ENCODE measurements at regions not wholly inside any gene's neighbourhood (a gene's known extent, or its start where the extent isn't known, plus 50 kb on each side); places are given as distances from the start of the nearest gene placed in this dataset.
"Not testable (repeated sequence)": the region's sequence is repeated elsewhere in the genome, so short reads cannot be mapped to it uniquely, and the experiment has no call there.

- H3K27me3 Mint-ChIP-seq = peaks cover 0 to 4% of the 10 kb centered on the region in 2 donors
- Histone ChIP-seq H3K27ac (ENCODE audit: low read depth, low read length) (no peak overlapping the region), H3K4me3 (ENCODE audit: low read length) (no peak overlapping the region), H3K27me3 (ENCODE audit: insufficient read depth, low read length, poor library complexity, severe bottlenecking) (no peaks in the 10 kb centered on the region), H3K9me3 (ENCODE audit: low read length) (no peaks in the 10 kb centered on the region), H3K36me3 (ENCODE audit: insufficient read depth, low read length) (no peaks in the 10 kb centered on the region), H3K4me1 (ENCODE audit: insufficient read depth, low read length) (no peaks in the 10 kb centered on the region)
- peaks cover 0 to 4% (median 0%) of the 10 kb centered on the region in 3 donors for H3K36me3 Mint-ChIP-seq
- H3K4me3 Mint-ChIP-seq = no peak overlapping the region
- no peak overlapping the region for H3K27ac Mint-ChIP-seq
- no peak for DNase-seq
- POLR2A ChIA-PET = no interaction called here
- H3K4me1 Mint-ChIP-seq = peaks cover 7 to 15% (median 8%) of the 10 kb centered on the region in 3 donors
- peaks cover 0 to 2% (median 0%) of the 10 kb centered on the region in 5 donors for H3K9me3 Mint-ChIP-seq
- CTCF ChIA-PET = no interaction called here
These were observed 221.6 kb downstream of the DUSP10 start for GRCh38 chr1:221520250-221520649.

- Mint-ChIP-seq H3K36me3 (peaks cover 0 to 4% (median 0%) of the 10 kb centered on the region in 3 donors), H3K27me3 (peaks cover 0 to 5% of the 10 kb centered on the region in 2 donors), H3K4me1 (peaks cover 7 to 15% (median 8%) of the 10 kb centered on the region in 3 donors), H3K27ac (no peak overlapping the region), H3K4me3 (no peak overlapping the region), H3K9me3 (peaks cover 0 to 2% (median 0%) of the 10 kb centered on the region in 5 donors)
- no peak for DNase-seq
- Histone ChIP-seq H3K4me3 (ENCODE audit: low read length) (no peak overlapping the region), H3K4me1 (ENCODE audit: insufficient read depth, low read length) (no peaks in the 10 kb centered on the region), H3K9me3 (ENCODE audit: low read length) (no peaks in the 10 kb centered on the region), H3K27ac (ENCODE audit: low read depth, low read length) (no peak overlapping the region), H3K27me3 (ENCODE audit: insufficient read depth, low read length, poor library complexity, severe bottlenecking) (no peaks in the 10 kb centered on the region), H3K36me3 (ENCODE audit: insufficient read depth, low read length) (no peaks in the 10 kb centered on the region)
- CTCF ChIA-PET = no interaction called here
- POLR2A ChIA-PET = no interaction called here
These were observed 220.2 kb downstream of the DUSP10 start for GRCh38 chr1:221521686-221522085.

DNA sequence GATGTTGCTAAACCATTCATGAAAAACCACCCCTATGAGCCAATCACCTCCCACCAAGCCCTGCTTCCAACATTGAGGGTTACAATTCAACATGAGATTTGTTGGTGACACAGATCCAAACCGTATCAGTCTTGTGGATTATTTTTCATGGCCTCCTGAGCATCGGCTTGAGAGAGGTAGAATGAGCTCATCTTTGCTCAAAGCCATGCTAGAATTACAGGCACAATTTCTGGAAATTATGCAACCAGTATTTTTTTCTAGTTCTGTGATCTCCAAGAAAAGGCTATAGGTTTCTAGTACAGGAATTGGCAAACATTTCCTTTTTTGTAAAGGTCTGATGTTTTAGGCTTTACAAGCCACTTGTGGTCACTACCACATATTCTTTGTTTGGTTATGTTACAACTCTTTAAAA, 219.4 kb downstream of the DUSP10 start:
- DNase-seq = no peak
- Histone ChIP-seq H3K4me1 (ENCODE audit: insufficient read depth, low read length) (no peaks in the 10 kb centered on the region), H3K4me3 (ENCODE audit: low read length) (no peak overlapping the region), H3K9me3 (ENCODE audit: low read length) (no peaks in the 10 kb centered on the region), H3K36me3 (ENCODE audit: insufficient read depth, low read length) (no peaks in the 10 kb centered on the region), H3K27me3 (ENCODE audit: insufficient read depth, low read length, poor library complexity, severe bottlenecking) (no peaks in the 10 kb centered on the region), H3K27ac (ENCODE audit: low read depth, low read length) (no peak overlapping the region)
- Mint-ChIP-seq H3K4me3 (no peak overlapping the region), H3K4me1 (peaks cover 7 to 15% (median 8%) of the 10 kb centered on the region in 3 donors), H3K36me3 (peaks cover 0 to 4% (median 0%) of the 10 kb centered on the region in 3 donors), H3K27me3 (peaks cover 3 to 5% of the 10 kb centered on the region in 2 donors), H3K9me3 (peaks cover 0 to 2% (median 0%) of the 10 kb centered on the region in 5 donors), H3K27ac (peak overlapping the region in 1 of 8 donors; percentile 71)
- POLR2A ChIA-PET = no interaction called here
- CTCF ChIA-PET = no interaction called here

GRCh38 chr1:221525749-221526148, 216.1 kb downstream of the DUSP10 start:
- POLR2A ChIA-PET = no interaction called here

GRCh38 chr1:221527302-221527701, 214.6 kb downstream of the DUSP10 start:
- H3K4me1 Mint-ChIP-seq = peaks cover under 1 to 2% (median under 1%) of the 10 kb centered on the region in 3 donors
- no peak for DNase-seq
- H3K4me3 Mint-ChIP-seq = no peak overlapping the region
- H3K27ac ChIP-seq (ENCODE audit: low read depth, low read length) = no peak overlapping the region
- no peak overlapping the region for H3K27ac Mint-ChIP-seq
- H3K9me3 ChIP-seq (ENCODE audit: low read length) = no peaks in the 10 kb centered on the region
- no peaks in the 10 kb centered on the region for H3K27me3 ChIP-seq (ENCODE audit: insufficient read depth, low read length, poor library complexity, severe bottlenecking)
- POLR2A ChIA-PET = no interaction called here
- H3K27me3 Mint-ChIP-seq = peaks cover 7 to 24% of the 10 kb centered on the region in 2 donors
- no peaks in the 10 kb centered on the region for H3K36me3 ChIP-seq (ENCODE audit: insufficient read depth, low read length)
- H3K4me3 ChIP-seq (ENCODE audit: low read length) = no peak overlapping the region
- H3K9me3 Mint-ChIP-seq = no peaks in the 10 kb centered on the region
- no peaks in the 10 kb centered on the region for H3K4me1 ChIP-seq (ENCODE audit: insufficient read depth, low read length)
- CTCF ChIA-PET = no interaction called here
- peaks cover 0 to under 1% (median 0%) of the 10 kb centered on the region in 3 donors for H3K36me3 Mint-ChIP-seq

More at GRCh38 chr1:221525749-221526148, 216.1 kb downstream of the DUSP10 start:
- CTCF ChIA-PET = no interaction called here
- H3K4me3 Mint-ChIP-seq = no peak overlapping the region
- peaks cover 0 to 4% (median 0%) of the 10 kb centered on the region in 3 donors for H3K36me3 Mint-ChIP-seq
- Histone ChIP-seq H3K36me3 (ENCODE audit: insufficient read depth, low read length) (no peaks in the 10 kb centered on the region), H3K27ac (ENCODE audit: low read depth, low read length) (no peak overlapping the region), H3K27me3 (ENCODE audit: insufficient read depth, low read length, poor library complexity, severe bottlenecking) (no peaks in the 10 kb centered on the region), H3K4me1 (ENCODE audit: insufficient read depth, low read length) (no peaks in the 10 kb centered on the region), H3K9me3 (ENCODE audit: low read length) (no peaks in the 10 kb centered on the region), H3K4me3 (ENCODE audit: low read length) (no peak overlapping the region)
- no peaks in the 10 kb centered on the region for H3K9me3 Mint-ChIP-seq
- H3K27ac Mint-ChIP-seq = no peak overlapping the region
- peaks cover 5 to 9% of the 10 kb centered on the region in 2 donors for H3K27me3 Mint-ChIP-seq
- peaks cover 7 to 15% (median 8%) of the 10 kb centered on the region in 3 donors for H3K4me1 Mint-ChIP-seq
- no peak for DNase-seq

DNA sequence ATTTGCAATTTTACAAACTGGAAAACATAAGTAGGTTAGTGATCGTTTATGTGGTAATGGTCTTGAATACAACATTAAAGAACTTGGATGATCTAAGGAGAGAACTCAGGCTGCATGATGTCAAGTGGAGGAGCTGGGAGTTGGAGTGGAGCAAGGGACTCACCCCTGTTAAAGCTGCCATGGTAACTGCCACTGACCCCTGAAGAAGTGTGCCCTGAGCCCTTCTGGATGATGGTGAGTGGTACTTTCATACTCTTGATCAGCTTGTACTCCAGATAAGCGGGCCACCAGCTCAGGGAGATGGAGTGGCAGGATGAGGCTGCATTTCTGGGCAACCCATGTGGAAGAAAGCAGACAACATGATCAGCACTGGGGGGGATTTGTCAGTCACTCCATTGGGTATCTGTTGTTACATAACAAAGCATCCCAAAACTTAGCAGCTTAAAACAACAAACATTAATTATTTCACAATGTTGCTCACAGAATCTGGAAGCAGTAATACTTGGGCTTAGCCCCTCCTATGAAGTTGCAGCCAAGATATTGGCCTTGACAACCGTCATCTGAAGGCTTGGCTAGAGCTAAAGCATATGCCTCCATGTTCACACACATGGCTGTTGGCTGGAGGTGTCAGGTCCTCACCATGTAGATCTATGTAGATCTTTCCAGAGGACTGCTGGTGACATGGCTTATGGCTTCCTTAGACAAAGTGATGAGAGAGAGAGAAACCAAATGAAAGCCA, 213.8 kb downstream of the DUSP10 start:
- Mint-ChIP-seq H3K36me3 (no peaks in the 10 kb centered on the region), H3K27ac (no peak overlapping the region), H3K4me1 (no peaks in the 10 kb centered on the region), H3K27me3 (peaks cover 9 to 29% of the 10 kb centered on the region in 2 donors), H3K9me3 (no peaks in the 10 kb centered on the region), H3K4me3 (no peak overlapping the region)
- no peaks in the 10 kb centered on the region for H3K36me3 ChIP-seq (ENCODE audit: insufficient read depth, low read length)
- no peak overlapping the region for H3K27ac ChIP-seq (ENCODE audit: low read depth, low read length)
- no peaks in the 10 kb centered on the region for H3K27me3 ChIP-seq (ENCODE audit: insufficient read depth, low read length, poor library complexity, severe bottlenecking)
- DNase-seq = no peak
- CTCF ChIA-PET = no interaction called here
- no peak overlapping the region for H3K4me3 ChIP-seq (ENCODE audit: low read length)
- H3K9me3 ChIP-seq (ENCODE audit: low read length) = no peaks in the 10 kb centered on the region
- H3K4me1 ChIP-seq (ENCODE audit: insufficient read depth, low read length) = no peaks in the 10 kb centered on the region
- POLR2A ChIA-PET = no interaction called here

- H3K27ac Mint-ChIP-seq = not testable (repeated sequence)
These were observed 211.7 kb downstream of the DUSP10 start for GRCh38 chr1:221530159-221530558.

GRCh38 chr1:221530791-221531190, 211.1 kb downstream of the DUSP10 start:
- H3K27ac ChIP-seq (ENCODE audit: low read depth, low read length) = no peak overlapping the region
- Mint-ChIP-seq H3K36me3 (no peaks in the 10 kb centered on the region), H3K27ac (peak overlapping the region in 1 of 8 donors; percentile 5), H3K4me3 (no peak overlapping the region), H3K27me3 (peaks cover 6 to 46% of the 10 kb centered on the region in 2 donors), H3K4me1 (no peaks in the 10 kb centered on the region), H3K9me3 (no peaks in the 10 kb centered on the region)
- no peaks in the 10 kb centered on the region for H3K27me3 ChIP-seq (ENCODE audit: insufficient read depth, low read length, poor library complexity, severe bottlenecking)
- no peak for DNase-seq
- H3K36me3 ChIP-seq (ENCODE audit: insufficient read depth, low read length) = no peaks in the 10 kb centered on the region
- ChIA-PET CTCF (no interaction called here), POLR2A (no interaction called here)
- H3K9me3 ChIP-seq (ENCODE audit: low read length) = no peaks in the 10 kb centered on the region
- no peaks in the 10 kb centered on the region for H3K4me1 ChIP-seq (ENCODE audit: insufficient read depth, low read length)
- no peak overlapping the region for H3K4me3 ChIP-seq (ENCODE audit: low read length)

More at GRCh38 chr1:221530159-221530558, 211.7 kb downstream of the DUSP10 start:
- H3K4me3 ChIP-seq (ENCODE audit: low read length); POLR2A ChIA-PET; H3K36me3 ChIP-seq (ENCODE audit: insufficient read depth, low read length); H3K27ac ChIP-seq (ENCODE audit: low read depth, low read length); H3K4me1 Mint-ChIP-seq; H3K9me3 Mint-ChIP-seq; H3K36me3 Mint-ChIP-seq; H3K4me1 ChIP-seq (ENCODE audit: insufficient read depth, low read length); CTCF ChIA-PET; H3K27me3 ChIP-seq (ENCODE audit: insufficient read depth, low read length, poor library complexity, severe bottlenecking); DNase-seq; H3K4me3 Mint-ChIP-seq; H3K9me3 ChIP-seq (ENCODE audit: low read length): not testable (repeated sequence)
- peaks cover 9 to 40% of the 10 kb centered on the region in 2 donors for H3K27me3 Mint-ChIP-seq

Measured in CD8-positive, alpha-beta memory T cell (primary cell).